Occipital lobe (tissue), 1 donor: ENCODE measurements at regions not wholly inside any gene's neighbourhood (a gene's known extent, or its start where the extent isn't known, plus 50 kb on each side); places are given as distances from the start of the nearest gene placed in this dataset.

ENCODE experiments used
- DNase-seq: peaks from one replicate; lab custom pipeline; 2025; lab: John Stamatoyannopoulos, UW

- no peak for DNase-seq
Observed at GRCh38 chr6:129967427-129967826, 51.0 kb upstream of the L3MBTL3 start.

GRCh38 chr6:129966125-129966524 lies 52.3 kb upstream of the L3MBTL3 start:
- no peak for DNase-seq

GRCh38 chr6:129965096-129965495 lies 53.3 kb upstream of the L3MBTL3 start:
- no peak for DNase-seq

GRCh38 chr6:129959358-129959930 lies 58.9 kb upstream of the L3MBTL3 start:
- DNase-seq: no peak

GRCh38 chr6:129957941-129958898 lies 60.2 kb upstream of the L3MBTL3 start:
- DNase-seq: no peak

- DNase-seq: no peak
Observed at GRCh38 chr6:129955584-129955983, 62.8 kb upstream of the L3MBTL3 start.

- DNase-seq: no peak
Observed at GRCh38 chr6:129954749-129955431, 63.5 kb upstream of the L3MBTL3 start.

GRCh38 chr6:129947797-129948196 lies 70.6 kb upstream of the L3MBTL3 start:
- DNase-seq: no peak

- DNase-seq: no peak
Observed at GRCh38 chr6:129946439-129947140, 71.8 kb upstream of the L3MBTL3 start.

GRCh38 chr6:129943637-129944271 lies 74.6 kb upstream of the L3MBTL3 start:
- DNase-seq: no peak

- DNase-seq: no peak
Observed at GRCh38 chr6:129940454-129941195, 77.8 kb upstream of the L3MBTL3 start.

- no peak for DNase-seq
Observed at GRCh38 chr6:129938249-129939020, 77.3 kb upstream of the TMEM244 start.

- no peak for DNase-seq
Observed at GRCh38 chr6:129936329-129937165, 75.4 kb upstream of the TMEM244 start.

- no peak for DNase-seq
Observed at GRCh38 chr6:129932321-129932720, 71.2 kb upstream of the TMEM244 start.

GRCh38 chr6:129929433-129929832 lies 68.3 kb upstream of the TMEM244 start:
- DNase-seq: peak; percentile 42

- DNase-seq: no peak
Observed at GRCh38 chr6:129923530-129924250, 62.6 kb upstream of the TMEM244 start.

- no peak for DNase-seq
Observed at GRCh38 chr6:129921169-129921817, 60.2 kb upstream of the TMEM244 start.
